CD14-positive monocyte (primary cell): ENCODE measurements at regions not wholly inside any gene's neighbourhood (a gene's known extent, or its start where the extent isn't known, plus 50 kb on each side); places are given as distances from the start of the nearest gene placed in this dataset.

Experiments
- DNase-seq, 3 donors: peaks; one replicate each; pipeline ENCODE4 v3.0.0-alpha.2; 2011 to 2022
- H2AFZ ChIP-seq: 2 replicates; pipeline ENCODE4 v1.6.0; 2012; ENCODE audit warnings: mild to moderate bottlenecking, low read depth, low read length, inconsistent platforms; ENCODE audit not compliant: insufficient read depth, poor library complexity, severe bottlenecking
- H3K27ac ChIP-seq, 2 donors: 1 replicate in 1 of 2; 2 replicates in 1 of 2; pipeline ENCODE4 v1.5.1; 2012 to 2013; ENCODE audit warnings: low read length in 2 of 2, control low read depth in 1 of 2, inconsistent platforms in 1 of 2, low read depth in 1 of 2, mild to moderate bottlenecking in 1 of 2
- H3K27me3 ChIP-seq, 2 donors: one replicate each; pipeline versions ENCODE4 v1.6.0 to v1.6.1; 2011 to 2013; ENCODE audit warnings: low read length in 2 of 2; ENCODE audit not compliant: control insufficient read depth in 2 of 2, insufficient read depth in 2 of 2
- H3K36me3 ChIP-seq, 2 donors: replicated peaks in 1 of 2; 1 replicate in 1 of 2; 2 replicates in 1 of 2; pipeline versions ENCODE4 v1.5.1 to v1.6.1; 2012 to 2013; ENCODE audit warnings: low read length in 2 of 2, control low read depth in 1 of 2, inconsistent platforms in 1 of 2, mild to moderate bottlenecking in 1 of 2; ENCODE audit not compliant: insufficient read depth in 2 of 2, control insufficient read depth in 1 of 2
- H3K4me1 ChIP-seq, 2 donors: 1 replicate in 1 of 2; 2 replicates in 1 of 2; pipeline versions ENCODE4 v1.5.1 to v1.6.1; 2012 to 2013; ENCODE audit warnings: low read length in 2 of 2, control low read depth in 1 of 2, inconsistent platforms in 1 of 2, mild to moderate bottlenecking in 1 of 2, moderate library complexity in 1 of 2; ENCODE audit not compliant: insufficient read depth in 2 of 2, control insufficient read depth in 1 of 2
- H3K4me2 ChIP-seq: replicated peaks from 2 replicates; pipeline ENCODE3; 2012; ENCODE audit warnings: low read length, moderate library complexity, mild to moderate bottlenecking; ENCODE audit not compliant: poor library complexity, severe bottlenecking; ENCODE audit errors: extremely low read depth
- H3K4me3 ChIP-seq, 3 experiments: fragments of 200-600 bp in 1 of 3; sonication (generic) in 1 of 3; replicated peaks in 1 of 3; 1 replicate in 2 of 3; 2 replicates in 1 of 3; pipeline ENCODE4 v1.5.1; 2011 to 2013; ENCODE audit warnings: low read length in 3 of 3, mild to moderate bottlenecking in 3 of 3, control low read depth in 2 of 3, low read depth in 2 of 3, inconsistent platforms in 1 of 3, moderate library complexity in 1 of 3
- H3K79me2 ChIP-seq: 2 replicates; pipeline ENCODE4 v1.6.0; 2012; ENCODE audit warnings: mild to moderate bottlenecking, control low read depth, inconsistent platforms, low read length, moderate library complexity; ENCODE audit not compliant: insufficient read depth
- H3K9ac ChIP-seq: 2 replicates; pipeline ENCODE4 v1.6.0; 2017; ENCODE audit warnings: low read length, mild to moderate bottlenecking; ENCODE audit not compliant: insufficient read depth, poor library complexity, severe bottlenecking
- H3K9me3 ChIP-seq, 2 donors: replicated peaks in 1 of 2; 1 replicate in 1 of 2; 2 replicates in 1 of 2; pipeline versions ENCODE4 v1.5.1 to v1.6.1; 2012 to 2013; ENCODE audit warnings: low read length in 2 of 2, control low read depth in 1 of 2; ENCODE audit not compliant: control insufficient read depth in 1 of 2, insufficient read depth in 1 of 2
- H4K20me1 ChIP-seq: 2 replicates; pipeline ENCODE4 v1.6.0; 2012; ENCODE audit warnings: mild to moderate bottlenecking, low read length, control low read depth, moderate library complexity; ENCODE audit not compliant: insufficient read depth
- H3K27ac Mint-ChIP-seq, 7 donors: one replicate each; pipeline ENCODE4 v1.8.0; 2020; ENCODE audit warnings: mild to moderate bottlenecking in 7 of 7, mixed read lengths in 7 of 7, moderate library complexity in 6 of 7, inconsistent platforms in 2 of 7
- H3K27me3 Mint-ChIP-seq, 3 donors: one replicate each; pipeline ENCODE4 v1.8.0; 2021 to 2022; ENCODE audit warnings: low read depth in 3 of 3, mild to moderate bottlenecking in 3 of 3, mixed read lengths in 3 of 3, moderate library complexity in 3 of 3, inconsistent platforms in 1 of 3
- H3K36me3 Mint-ChIP-seq, 2 donors: one replicate each; pipeline ENCODE4 v1.8.0; 2020; ENCODE audit warnings: mixed read lengths in 2 of 2, inconsistent platforms in 1 of 2, mild to moderate bottlenecking in 1 of 2
- H3K4me1 Mint-ChIP-seq: one replicate; pipeline ENCODE4 v1.8.0; 2020; ENCODE audit warnings: mild to moderate bottlenecking, mixed read lengths
- H3K4me3 Mint-ChIP-seq, 2 donors: one replicate each; pipeline ENCODE4 v1.8.0; 2020; ENCODE audit warnings: mild to moderate bottlenecking in 2 of 2, mixed read lengths in 2 of 2, moderate library complexity in 1 of 2
- H3K9me3 Mint-ChIP-seq, 7 donors: one replicate each; pipeline ENCODE4 v1.8.0; 2020 to 2022; ENCODE audit warnings: mixed read lengths in 7 of 7, mild to moderate bottlenecking in 6 of 7, moderate library complexity in 6 of 7, inconsistent platforms in 2 of 7
- WGBS: methylation state at CpG from one replicate; pipeline ENCODE4 v1.1.5; 2013; ENCODE audit warnings: missing lambda C conversion rate; ENCODE audit not compliant: insufficient coverage; 5-methylcytosine and 5-hydroxymethylcytosine counted together
- intact Hi-C, 2 donors: fragments of 100-400 bp; cut with micrococcal nuclease; formaldehyde crosslinking; loops; one replicate each; pipeline versions ENCODE4 v1.15.0 to v1.15.1; 2023
- TF ChIP-seq, protein P1 (sequence below): fragments of 200-600 bp; IDR thresholded peaks from one replicate; pipeline ENCODE4 v1.8.0; 2022; ENCODE audit warnings: antibody characterized with exemption, mild to moderate bottlenecking

DNA sequence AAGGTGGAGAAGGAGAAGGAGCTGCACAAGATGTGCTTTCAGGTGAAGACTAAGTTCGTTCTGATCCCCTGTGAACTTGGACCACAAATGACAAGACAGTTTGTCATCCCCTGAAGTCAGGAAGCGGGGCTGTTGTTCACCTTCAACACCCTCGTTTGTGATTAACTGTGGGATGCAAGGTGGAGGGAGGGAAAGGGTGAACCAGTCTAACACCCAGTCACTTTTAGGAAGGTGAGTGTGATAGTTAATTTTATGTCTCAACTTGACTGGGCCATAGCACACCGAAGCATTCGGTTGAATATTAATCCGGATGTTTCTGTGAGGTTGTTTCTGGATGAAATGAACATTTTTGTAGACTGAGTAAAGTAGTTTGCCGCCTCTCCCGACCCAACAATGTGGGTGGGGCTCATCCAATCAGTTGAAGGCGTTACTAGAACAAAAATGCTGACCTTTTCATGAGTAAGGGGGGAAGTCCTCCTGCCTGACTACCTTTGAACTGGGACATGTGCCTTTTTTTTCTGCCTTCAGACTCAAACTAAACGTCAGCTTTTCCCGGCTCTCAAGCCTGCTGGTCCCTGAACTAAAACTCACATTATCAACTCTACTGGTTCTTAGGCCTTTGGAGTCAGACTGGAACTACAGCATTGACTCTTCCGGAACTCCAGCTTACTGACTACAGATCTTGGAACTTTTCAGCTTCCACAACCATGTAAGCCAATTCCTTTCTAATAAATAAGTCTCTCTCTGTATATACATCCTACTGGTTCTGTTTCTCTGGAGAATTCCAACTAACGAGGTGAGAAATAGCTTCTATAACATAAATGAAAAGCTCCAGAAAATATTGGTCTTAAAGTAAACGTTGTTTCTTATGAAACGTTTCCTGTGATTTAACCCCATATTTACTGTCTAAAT lies 264.0 kb upstream of the SLITRK3 start:
- no peak overlapping the region for H3K27ac Mint-ChIP-seq
- peaks cover 0 to 7% (median 2%) of the 10 kb centered on the region in 7 donors for H3K9me3 Mint-ChIP-seq
- no peak overlapping the region for H3K4me2 ChIP-seq
- H3K36me3 ChIP-seq = no peaks in the 10 kb centered on the region
- H3K4me1 Mint-ChIP-seq = no peaks in the 10 kb centered on the region
- no peak overlapping the region for H3K27ac ChIP-seq
- H3K4me1 ChIP-seq = no peaks in the 10 kb centered on the region
- intact Hi-C loops = no loop called here
- H3K79me2 ChIP-seq = no peaks in the 10 kb centered on the region
- TF ChIP-seq, protein P1, sequence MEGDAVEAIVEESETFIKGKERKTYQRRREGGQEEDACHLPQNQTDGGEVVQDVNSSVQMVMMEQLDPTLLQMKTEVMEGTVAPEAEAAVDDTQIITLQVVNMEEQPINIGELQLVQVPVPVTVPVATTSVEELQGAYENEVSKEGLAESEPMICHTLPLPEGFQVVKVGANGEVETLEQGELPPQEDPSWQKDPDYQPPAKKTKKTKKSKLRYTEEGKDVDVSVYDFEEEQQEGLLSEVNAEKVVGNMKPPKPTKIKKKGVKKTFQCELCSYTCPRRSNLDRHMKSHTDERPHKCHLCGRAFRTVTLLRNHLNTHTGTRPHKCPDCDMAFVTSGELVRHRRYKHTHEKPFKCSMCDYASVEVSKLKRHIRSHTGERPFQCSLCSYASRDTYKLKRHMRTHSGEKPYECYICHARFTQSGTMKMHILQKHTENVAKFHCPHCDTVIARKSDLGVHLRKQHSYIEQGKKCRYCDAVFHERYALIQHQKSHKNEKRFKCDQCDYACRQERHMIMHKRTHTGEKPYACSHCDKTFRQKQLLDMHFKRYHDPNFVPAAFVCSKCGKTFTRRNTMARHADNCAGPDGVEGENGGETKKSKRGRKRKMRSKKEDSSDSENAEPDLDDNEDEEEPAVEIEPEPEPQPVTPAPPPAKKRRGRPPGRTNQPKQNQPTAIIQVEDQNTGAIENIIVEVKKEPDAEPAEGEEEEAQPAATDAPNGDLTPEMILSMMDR = no peak
- 93% methylated on average over 8 of the region's 15 CpGs for WGBS
- no peaks in the 10 kb centered on the region for H3K27me3 ChIP-seq
- no peaks in the 10 kb centered on the region for H3K27me3 Mint-ChIP-seq
- no peak for DNase-seq
- H3K4me3 ChIP-seq = no peak overlapping the region
- H3K9me3 ChIP-seq = peaks cover 3 to 7% of the 10 kb centered on the region in 2 donors
- H3K9ac ChIP-seq = no peak overlapping the region
- no peaks in the 10 kb centered on the region for H4K20me1 ChIP-seq
- no peaks in the 10 kb centered on the region for H3K36me3 Mint-ChIP-seq
- no peak overlapping the region for H3K4me3 Mint-ChIP-seq
- no peak overlapping the region for H2AFZ ChIP-seq

DNA sequence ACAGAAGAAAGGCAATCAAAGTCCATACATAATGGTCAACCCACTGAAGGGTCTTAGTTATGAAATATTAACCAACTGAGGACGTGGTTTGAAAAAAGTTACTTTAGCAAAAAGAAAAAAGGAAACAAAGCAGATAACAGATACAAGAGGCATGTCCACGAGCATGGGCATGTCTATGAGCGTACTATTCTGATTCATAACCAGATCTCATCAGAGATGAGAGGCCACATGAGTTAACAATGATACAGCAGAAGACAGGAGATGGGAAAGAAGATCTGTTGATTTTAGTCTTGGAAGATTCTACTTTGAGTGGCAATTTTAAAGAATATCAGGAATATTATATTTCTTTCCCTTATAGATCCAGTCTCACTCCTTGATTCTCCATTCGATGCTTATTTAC lies 262.9 kb upstream of the SLITRK3 start:
- no peak overlapping the region for H3K9ac ChIP-seq
- no peak overlapping the region for H3K27ac ChIP-seq
- no CpG with 5 or more reads among the region's 4 CpGs for WGBS
- Mint-ChIP-seq H3K27ac (no peak overlapping the region), H3K36me3 (no peaks in the 10 kb centered on the region), H3K4me3 (no peak overlapping the region), H3K27me3 (no peaks in the 10 kb centered on the region), H3K4me1 (no peaks in the 10 kb centered on the region), H3K9me3 (peaks cover 2 to 13% (median 4%) of the 10 kb centered on the region in 7 donors)
- no peaks in the 10 kb centered on the region for H3K27me3 ChIP-seq
- no peak overlapping the region for H3K4me2 ChIP-seq
- no peaks in the 10 kb centered on the region for H3K36me3 ChIP-seq
- intact Hi-C loops = no loop called here
- H3K4me3 ChIP-seq = no peak overlapping the region
- no peaks in the 10 kb centered on the region for H3K79me2 ChIP-seq
- no peak for DNase-seq
- peaks cover 12 to 17% of the 10 kb centered on the region in 2 donors for H3K9me3 ChIP-seq
- TF ChIP-seq, protein P1 = no peak
- H3K4me1 ChIP-seq = no peaks in the 10 kb centered on the region
- no peaks in the 10 kb centered on the region for H4K20me1 ChIP-seq
- no peak overlapping the region for H2AFZ ChIP-seq
